G401 (cell line): ENCODE measurements at regions not wholly inside any gene's neighbourhood (a gene's known extent, or its start where the extent isn't known, plus 50 kb on each side); places are given as distances from the start of the nearest gene placed in this dataset.
"Not testable (repeated sequence)": the region's sequence is repeated elsewhere in the genome, so short reads cannot be mapped to it uniquely, and the experiment has no call there.

Experiments
- DNase-seq: peaks from one replicate; pipeline ENCODE4 v3.0.0-alpha.2; 2015; ENCODE audit warnings: low spot score
- in situ Hi-C: cut with HindIII; loops from 2 replicates; pipeline ENCODE4 v1.10.0; 2016; ENCODE audit warnings: low sequenced_read_pairs, mixed read lengths

GRCh38 chr4:123120473-123120872 is 198.1 kb upstream of the NUDT6 start:
- DNase-seq = no peak
- in situ Hi-C loops = no loop called here

DNA sequence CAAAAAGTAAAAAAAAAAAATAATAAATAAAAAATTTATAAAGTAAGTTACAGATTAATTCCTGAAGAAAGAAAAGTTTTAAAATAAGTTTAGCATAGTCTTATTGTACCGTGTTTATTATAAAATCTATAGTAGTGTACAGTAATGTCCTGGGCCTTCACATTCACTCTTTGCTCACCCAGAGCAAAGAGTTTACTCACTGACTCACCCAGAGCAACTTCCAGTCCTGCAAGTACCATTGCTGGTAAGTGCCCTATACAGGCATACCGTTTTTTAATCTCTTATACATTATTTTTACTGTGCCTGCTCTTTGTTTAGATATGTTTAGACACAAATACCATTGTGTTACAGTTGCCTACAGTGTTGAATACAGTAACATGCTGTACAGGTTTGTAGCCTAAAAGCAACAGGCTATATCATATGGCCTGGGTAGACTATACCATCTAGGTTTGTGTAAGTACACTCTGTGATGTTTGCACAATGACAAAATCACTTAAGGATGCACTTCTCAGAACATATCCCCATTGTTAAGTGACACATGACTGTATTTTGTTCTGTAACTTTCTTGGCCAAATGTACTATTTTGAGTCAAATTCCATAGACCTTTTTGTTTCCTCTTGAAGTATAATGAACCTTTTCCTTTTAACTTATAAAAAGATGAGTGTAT is 199.0 kb upstream of the NUDT6 start:
- in situ Hi-C loops = no loop called here
- DNase-seq = no peak

GRCh38 chr4:123125477-123125876 is 203.1 kb upstream of the NUDT6 start:
- in situ Hi-C loops = no loop called here
- no peak for DNase-seq

- in situ Hi-C loops = no loop called here
- DNase-seq = no peak
Observed at GRCh38 chr4:123127218-123127617, 204.8 kb upstream of the NUDT6 start.

- no peak for DNase-seq
- in situ Hi-C loops = no loop called here
Observed at GRCh38 chr4:123127875-123128274, 205.5 kb upstream of the NUDT6 start.

GRCh38 chr4:123133397-123134050 is 211.1 kb upstream of the NUDT6 start:
- no peak for DNase-seq
- in situ Hi-C loops = no loop called here

GRCh38 chr4:123144616-123145015 is 222.2 kb upstream of the NUDT6 start:
- DNase-seq = no peak
- in situ Hi-C loops = no loop called here

GRCh38 chr4:123158576-123158975 is 236.2 kb upstream of the NUDT6 start:
- in situ Hi-C loops = no loop called here
- no peak for DNase-seq

DNA sequence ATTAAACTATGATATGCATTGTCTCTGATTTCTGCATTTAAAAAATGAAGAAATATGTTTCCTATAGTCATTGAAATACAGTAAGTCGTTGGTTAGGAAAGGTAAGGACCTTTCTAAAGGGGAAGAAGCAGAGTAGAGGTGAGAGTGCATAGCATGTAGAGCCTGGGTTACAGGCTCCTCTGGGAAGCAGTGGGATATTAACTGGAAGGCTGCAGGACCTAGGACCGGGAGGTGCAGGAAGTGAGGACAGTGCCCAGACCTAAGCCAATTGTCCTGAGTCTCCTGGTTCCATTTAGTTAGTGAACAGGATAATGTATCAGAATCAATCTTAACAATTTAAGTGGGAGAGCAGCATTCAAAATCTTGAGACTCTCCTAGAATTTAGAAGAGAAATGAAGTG is 237.1 kb upstream of the NUDT6 start:
- no peak for DNase-seq
- in situ Hi-C loops = no loop called here

DNA sequence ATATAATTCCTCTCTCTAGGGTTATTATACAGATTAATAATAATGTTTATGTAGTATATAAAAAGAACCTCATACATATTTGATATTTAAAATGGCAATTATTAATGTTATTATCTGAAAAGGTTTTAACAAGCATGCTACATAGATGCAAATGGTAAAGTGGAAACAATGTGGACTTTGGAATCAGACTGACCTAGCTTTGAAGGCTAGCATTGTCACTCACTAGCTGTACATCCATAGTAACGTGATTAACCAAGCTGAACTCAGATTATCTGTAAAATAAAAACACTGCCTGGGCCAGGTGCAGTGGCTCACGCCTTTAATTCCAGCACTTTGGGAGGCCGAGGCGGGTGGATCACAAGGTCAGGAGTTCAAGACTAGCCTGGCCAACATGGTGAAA is 233.7 kb upstream of the SPRY1 start:
- no peak for DNase-seq
- in situ Hi-C loops = no loop called here

DNA sequence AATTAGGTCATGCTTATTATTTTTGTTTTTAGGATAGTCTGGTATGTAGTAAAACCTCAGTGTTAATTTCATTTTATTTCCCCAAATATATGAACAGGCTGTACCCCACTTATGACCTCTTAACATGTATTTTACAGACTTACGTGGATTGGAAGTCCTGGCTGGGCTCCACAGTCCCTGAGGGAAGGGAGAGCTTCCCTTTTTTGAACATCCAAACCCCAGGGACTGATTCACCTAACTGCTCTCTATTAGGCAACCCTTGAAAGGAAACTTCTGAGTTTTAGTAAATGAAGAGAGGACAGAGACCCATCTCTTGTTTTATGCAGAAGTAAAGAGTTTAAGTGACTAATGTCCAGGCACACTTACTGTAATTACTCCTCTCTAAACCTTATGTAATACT is 233.1 kb upstream of the SPRY1 start:
- in situ Hi-C loops = no loop called here

DNA sequence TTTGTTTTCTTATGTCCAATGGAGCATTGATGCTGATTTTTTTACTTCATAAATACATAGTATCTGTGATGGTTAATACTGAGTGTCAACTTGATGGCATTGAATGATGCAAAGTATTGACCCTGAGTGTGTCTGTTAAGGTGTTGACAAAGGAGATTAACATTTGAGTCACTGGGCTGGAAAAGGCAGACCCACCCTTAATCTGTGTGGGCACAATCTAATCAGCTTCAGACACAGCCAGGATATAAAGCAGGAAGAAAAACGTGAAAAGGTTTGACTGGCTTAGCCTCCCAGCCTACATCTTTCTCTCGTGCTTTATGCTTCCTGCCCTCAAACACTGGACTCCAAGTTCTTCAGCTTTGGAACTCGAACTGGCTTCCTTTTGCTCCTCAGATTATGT is 230.6 kb upstream of the SPRY1 start:
- in situ Hi-C loops = no loop called here
- no peak for DNase-seq

More for the DNA sequence above, 233.1 kb upstream of the SPRY1 start:
- DNase-seq = no peak

- in situ Hi-C loops = no loop called here
- no peak for DNase-seq
Observed at GRCh38 chr4:123167931-123168330, 228.7 kb upstream of the SPRY1 start.

GRCh38 chr4:123168812-123169211 is 227.8 kb upstream of the SPRY1 start:
- in situ Hi-C loops = no loop called here
- DNase-seq = no peak

DNA sequence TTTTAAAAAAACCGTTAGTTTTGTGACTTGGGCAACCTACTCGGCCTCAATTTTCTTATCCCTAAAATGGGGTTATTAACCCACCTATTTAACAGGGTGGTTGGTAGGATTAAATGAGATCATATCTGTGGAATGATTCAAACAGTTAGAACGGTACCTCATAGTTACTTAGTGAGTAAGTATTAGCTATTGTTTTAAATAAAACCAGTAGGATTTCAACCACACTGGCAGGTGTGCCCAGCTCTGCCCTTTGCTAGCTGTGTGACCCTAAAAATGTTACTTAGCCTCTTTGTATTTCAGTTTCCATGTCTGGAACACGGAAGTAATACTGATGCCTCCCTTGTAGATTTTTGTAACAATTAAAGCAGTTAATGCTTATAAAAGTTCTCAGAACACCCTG is 225.8 kb upstream of the SPRY1 start:
- DNase-seq = no peak
- in situ Hi-C loops = no loop called here

DNA sequence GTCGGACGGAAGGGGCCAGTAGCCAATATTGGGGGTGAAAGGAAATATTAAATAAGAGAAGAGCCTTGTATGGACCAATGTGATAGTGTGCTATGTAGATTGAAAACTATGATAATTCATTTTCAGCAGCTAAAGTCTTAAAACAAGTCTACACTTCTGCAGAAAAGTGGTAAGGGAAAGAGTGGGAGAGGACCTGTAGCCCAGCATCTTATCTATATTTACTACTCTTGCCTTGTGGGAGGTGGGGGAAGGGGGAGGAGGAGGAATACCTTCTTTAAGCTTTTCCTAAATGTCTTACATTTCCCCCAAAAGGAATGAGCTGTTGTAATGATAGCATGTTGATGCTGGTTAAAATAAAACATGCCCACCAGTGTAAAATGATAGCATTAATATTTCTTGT is 220.0 kb upstream of the SPRY1 start:
- in situ Hi-C loops = no loop called here
- no peak for DNase-seq

- in situ Hi-C loops = no loop called here
- DNase-seq = no peak
Observed at GRCh38 chr4:123182289-123182688, 214.3 kb upstream of the SPRY1 start.

GRCh38 chr4:123183308-123183707 is 213.3 kb upstream of the SPRY1 start:
- no peak for DNase-seq
- in situ Hi-C loops = no loop called here

- in situ Hi-C loops = not testable (repeated sequence)
Observed at GRCh38 chr4:123183754-123184153, 212.8 kb upstream of the SPRY1 start.

DNA sequence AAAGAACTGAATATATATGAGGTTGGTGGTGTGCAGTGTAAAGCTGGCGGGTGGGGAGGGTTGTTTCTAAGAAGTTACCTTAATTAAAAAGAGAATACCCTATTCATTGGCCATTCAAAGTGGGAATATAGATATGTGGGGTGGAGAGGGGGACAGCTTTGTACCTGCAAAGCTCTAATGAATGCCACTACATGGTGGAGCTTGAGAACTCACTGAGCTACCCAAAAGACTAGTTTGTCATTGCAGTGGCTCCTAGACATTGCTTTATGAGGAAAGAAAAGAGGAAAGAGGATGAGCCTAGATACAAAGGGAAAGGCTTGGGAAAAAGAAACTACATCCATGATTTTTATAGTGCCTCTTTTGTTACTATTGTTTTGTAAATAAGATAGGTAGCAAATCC is 209.9 kb upstream of the SPRY1 start:
- DNase-seq = no peak
- in situ Hi-C loops = no loop called here

More at GRCh38 chr4:123183754-123184153, 212.8 kb upstream of the SPRY1 start:
- not testable (repeated sequence) for DNase-seq

DNA sequence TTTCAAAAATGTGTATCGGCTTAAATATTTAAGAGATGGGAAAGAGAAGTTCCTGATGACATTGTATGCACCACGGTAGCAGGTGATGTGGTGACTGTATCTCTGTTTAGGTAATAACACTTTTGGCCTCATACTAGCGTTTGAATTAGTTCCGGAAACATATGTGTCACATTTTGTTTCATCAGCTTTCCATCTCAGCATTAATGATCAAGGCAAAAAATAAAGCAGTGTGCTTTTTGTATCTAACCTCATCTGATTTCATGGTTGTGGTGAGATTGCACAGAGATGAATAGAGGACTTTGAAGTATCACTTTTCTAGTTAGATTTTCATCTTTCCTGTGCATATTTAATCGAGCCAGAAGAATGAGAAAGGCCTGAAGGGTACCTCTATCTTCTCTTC is 206.4 kb upstream of the SPRY1 start:
- in situ Hi-C loops = no loop called here
- DNase-seq = no peak
